Neural progenitor cell (in vitro differentiated cells): ENCODE measurements at regions not wholly inside any gene's neighbourhood (a gene's known extent, or its start where the extent isn't known, plus 50 kb on each side); places are given as distances from the start of the nearest gene placed in this dataset.

Experiments
- EZH2 ChIP-seq: fragments of 200-600 bp; sonication (generic); IDR thresholded peaks from 2 replicates; pipeline ENCODE4 v1.6.1; 2017; ENCODE audit warnings: antibody characterized with exemption, mild to moderate bottlenecking, moderate library complexity
- EZH2phosphoT487 ChIP-seq: fragments of 200-600 bp; sonication (generic); IDR thresholded peaks from 2 replicates; pipeline ENCODE4 v1.6.1; 2017; ENCODE audit warnings: antibody characterized with exemption
- TF ChIP-seq, protein P1 (sequence below): fragments of 200-600 bp; sonication (generic); IDR thresholded peaks from 2 replicates; pipeline ENCODE4 v1.5.1; 2017; ENCODE audit warnings: antibody characterized with exemption, mild to moderate bottlenecking

GRCh38 chr13:27708325-27708724 is 84.0 kb upstream of the GSX1 start:
- TF ChIP-seq, protein P1, sequence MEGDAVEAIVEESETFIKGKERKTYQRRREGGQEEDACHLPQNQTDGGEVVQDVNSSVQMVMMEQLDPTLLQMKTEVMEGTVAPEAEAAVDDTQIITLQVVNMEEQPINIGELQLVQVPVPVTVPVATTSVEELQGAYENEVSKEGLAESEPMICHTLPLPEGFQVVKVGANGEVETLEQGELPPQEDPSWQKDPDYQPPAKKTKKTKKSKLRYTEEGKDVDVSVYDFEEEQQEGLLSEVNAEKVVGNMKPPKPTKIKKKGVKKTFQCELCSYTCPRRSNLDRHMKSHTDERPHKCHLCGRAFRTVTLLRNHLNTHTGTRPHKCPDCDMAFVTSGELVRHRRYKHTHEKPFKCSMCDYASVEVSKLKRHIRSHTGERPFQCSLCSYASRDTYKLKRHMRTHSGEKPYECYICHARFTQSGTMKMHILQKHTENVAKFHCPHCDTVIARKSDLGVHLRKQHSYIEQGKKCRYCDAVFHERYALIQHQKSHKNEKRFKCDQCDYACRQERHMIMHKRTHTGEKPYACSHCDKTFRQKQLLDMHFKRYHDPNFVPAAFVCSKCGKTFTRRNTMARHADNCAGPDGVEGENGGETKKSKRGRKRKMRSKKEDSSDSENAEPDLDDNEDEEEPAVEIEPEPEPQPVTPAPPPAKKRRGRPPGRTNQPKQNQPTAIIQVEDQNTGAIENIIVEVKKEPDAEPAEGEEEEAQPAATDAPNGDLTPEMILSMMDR, result no peak
- TF ChIP-seq EZH2, result no peak
- TF ChIP-seq EZH2phosphoT487, result no peak
